PFSK-1 (cell line): ENCODE measurements at regions not wholly inside any gene's neighbourhood (a gene's known extent, or its start where the extent isn't known, plus 50 kb on each side); places are given as distances from the start of the nearest gene placed in this dataset.

ENCODE experiments used
- FOXP2 ChIP-seq: optimal IDR thresholded peaks from 2 replicates; pipeline ENCODE3; 2011; ENCODE audit warnings: borderline replicate concordance, control low read depth, inconsistent platforms; ENCODE audit not compliant: insufficient read depth; ENCODE audit errors: extremely low read length, extremely low read depth
- POLR2AphosphoS5 ChIP-seq: IDR thresholded peaks from 2 replicates; pipeline ENCODE4 v1.6.1; 2012; ENCODE audit warnings: low read depth, mild to moderate bottlenecking, control low read depth, low read length, moderate library complexity
- REST ChIP-seq, 2 experiments: IDR thresholded peaks; 2 replicates each; pipeline versions ENCODE4 v1.6.1 to v1.8.0; 2011 to 2012; ENCODE audit warnings: low read depth in 2 of 2, low read length in 2 of 2, control low read depth in 1 of 2, inconsistent platforms in 1 of 2, mild to moderate bottlenecking in 1 of 2, moderate library complexity in 1 of 2; ENCODE audit not compliant: insufficient read depth in 1 of 2
- SIN3A ChIP-seq: IDR thresholded peaks from 2 replicates; pipeline ENCODE4 v1.6.1; 2012; ENCODE audit warnings: mild to moderate bottlenecking, low read length, moderate library complexity, borderline replicate concordance; ENCODE audit not compliant: insufficient read depth
- TAF1 ChIP-seq: IDR thresholded peaks from 2 replicates; pipeline ENCODE4 v1.6.1; 2012; ENCODE audit warnings: low read length, control low read depth, borderline replicate concordance; ENCODE audit not compliant: insufficient read depth

GRCh38 chr11:116256215-116256614 is 516.6 kb downstream of the BUD13 start:
- TF ChIP-seq SIN3A (no peak), REST (IDR thresholded peaks at IDR 0.05; ENCODE audit: insufficient read depth in 1 of 2, low read depth in 2 of 2, low read length in 2 of 2) (no peak), TAF1 (no peak), FOXP2 (no peak), POLR2AphosphoS5 (no peak)

DNA sequence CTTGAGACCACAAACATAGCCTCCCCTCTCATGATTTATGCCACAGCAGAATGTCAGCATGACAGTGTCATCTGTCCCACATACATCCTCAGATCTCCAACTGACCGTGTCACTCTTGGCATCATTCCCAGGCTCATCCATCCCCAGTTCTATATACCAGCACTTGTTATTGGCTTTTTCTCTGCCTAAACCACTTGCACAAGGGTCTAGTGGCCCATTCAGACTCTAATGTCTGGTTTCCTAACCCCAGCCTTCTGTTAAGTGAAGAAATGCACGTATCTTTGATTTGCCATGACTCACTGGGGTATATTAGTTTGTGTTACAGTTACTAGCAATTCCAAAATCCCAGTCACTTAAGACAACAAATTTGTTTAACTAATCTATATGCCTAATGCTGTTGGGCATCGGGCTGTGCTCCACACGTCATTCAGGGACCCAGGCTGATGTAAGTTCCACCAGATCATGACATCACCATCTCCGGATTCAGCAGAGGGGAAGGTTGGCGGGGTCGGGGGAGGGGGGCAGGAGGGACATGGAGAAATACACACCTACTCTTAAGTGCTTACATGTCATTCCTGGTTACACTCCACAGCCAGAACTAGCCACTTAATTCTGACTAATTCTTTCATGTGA is 517.4 kb downstream of the BUD13 start:
- TF ChIP-seq FOXP2 = no peak
- no peak for TF ChIP-seq SIN3A
- TF ChIP-seq TAF1 = no peak
- TF ChIP-seq REST (IDR thresholded peaks at IDR 0.05; ENCODE audit: insufficient read depth in 1 of 2, low read depth in 2 of 2, low read length in 2 of 2) = no peak
- no peak for TF ChIP-seq POLR2AphosphoS5

GRCh38 chr11:116250155-116250554 is 522.6 kb downstream of the BUD13 start:
- no peak for TF ChIP-seq REST (IDR thresholded peaks at IDR 0.05; ENCODE audit: insufficient read depth in 1 of 2, low read depth in 2 of 2, low read length in 2 of 2)
- TF ChIP-seq FOXP2 = no peak
- no peak for TF ChIP-seq POLR2AphosphoS5
- no peak for TF ChIP-seq SIN3A
- no peak for TF ChIP-seq TAF1

- TF ChIP-seq FOXP2 (no peak), REST (IDR thresholded peaks at IDR 0.05; ENCODE audit: insufficient read depth in 1 of 2, low read depth in 2 of 2, low read length in 2 of 2) (no peak), POLR2AphosphoS5 (no peak), SIN3A (no peak), TAF1 (no peak)
Observed at GRCh38 chr11:116249561-116249960, 523.2 kb downstream of the BUD13 start.
